Trophoblast cell (in vitro differentiated cells and primary cell): ENCODE measurements at regions not wholly inside any gene's neighbourhood (a gene's known extent, or its start where the extent isn't known, plus 50 kb on each side); places are given as distances from the start of the nearest gene placed in this dataset.

Experiments used
- DNase-seq, 2 donors: peaks; one replicate each; pipeline ENCODE4 v3.0.0-alpha.2; 2016
- H2AFZ ChIP-seq: 2 replicates; pipeline ENCODE4 v1.6.1; 2013; ENCODE audit warnings: low read length, moderate library complexity, mild to moderate bottlenecking; ENCODE audit not compliant: insufficient read depth, poor library complexity
- H2AK5ac ChIP-seq: 2 replicates; pipeline ENCODE4 v1.6.1; 2013; ENCODE audit warnings: mild to moderate bottlenecking, low read length
- H2BK120ac ChIP-seq: 2 replicates; pipeline ENCODE4 v1.6.1; 2013; ENCODE audit warnings: low read length, mild to moderate bottlenecking, moderate library complexity; ENCODE audit not compliant: insufficient read depth, poor library complexity
- H2BK12ac ChIP-seq: 2 replicates; pipeline ENCODE4 v1.6.1; 2013; ENCODE audit warnings: mild to moderate bottlenecking, low read length, moderate library complexity
- H2BK5ac ChIP-seq: 2 replicates; pipeline ENCODE4 v1.6.1; 2013; ENCODE audit warnings: low read length, low read depth, moderate library complexity, mild to moderate bottlenecking; ENCODE audit not compliant: poor library complexity
- H3K14ac ChIP-seq: 2 replicates; pipeline ENCODE4 v1.6.1; 2013; ENCODE audit warnings: mild to moderate bottlenecking, low read length
- H3K18ac ChIP-seq: 2 replicates; pipeline ENCODE4 v1.6.1; 2013; ENCODE audit warnings: mild to moderate bottlenecking, low read length
- H3K23ac ChIP-seq: 2 replicates; pipeline ENCODE4 v1.6.1; 2013; ENCODE audit warnings: low read length
- H3K27ac ChIP-seq: 2 replicates; pipeline ENCODE4 v1.5.1; 2013; ENCODE audit warnings: low read depth, mild to moderate bottlenecking, inconsistent platforms, low read length, moderate library complexity
- H3K27me3 ChIP-seq: 2 replicates; pipeline ENCODE4 v1.6.1; 2013; ENCODE audit warnings: inconsistent platforms, mild to moderate bottlenecking, low read length, moderate library complexity; ENCODE audit not compliant: insufficient read depth
- H3K36me3 ChIP-seq, 2 experiments: 1 replicate in 1 of 2; 2 replicates in 1 of 2; pipeline ENCODE4 v1.6.1; 2013; ENCODE audit warnings: low read length in 2 of 2, mild to moderate bottlenecking in 2 of 2, moderate library complexity in 1 of 2; ENCODE audit not compliant: insufficient read depth in 2 of 2, control insufficient read depth in 1 of 2
- H3K4ac ChIP-seq: 2 replicates; pipeline ENCODE4 v1.6.1; 2013; ENCODE audit warnings: low read depth, mild to moderate bottlenecking, low read length, moderate library complexity
- H3K4me1 ChIP-seq, 2 experiments: 1 replicate in 1 of 2; 2 replicates in 1 of 2; pipeline ENCODE4 v1.6.1; 2013; ENCODE audit warnings: low read length in 2 of 2, mild to moderate bottlenecking in 2 of 2, moderate library complexity in 1 of 2; ENCODE audit not compliant: insufficient read depth in 2 of 2, control insufficient read depth in 1 of 2
- H3K4me2 ChIP-seq: 2 replicates; pipeline ENCODE4 v1.6.1; 2013; ENCODE audit warnings: inconsistent platforms, mild to moderate bottlenecking, low read length, moderate library complexity
- H3K4me3 ChIP-seq: 2 replicates; pipeline ENCODE4 v1.5.1; 2013; ENCODE audit warnings: mild to moderate bottlenecking, low read depth, low read length, inconsistent platforms
- H3K79me1 ChIP-seq: one replicate; pipeline ENCODE4 v1.6.1; 2013; ENCODE audit warnings: low read length
- H3K79me2 ChIP-seq: 2 replicates; pipeline ENCODE4 v1.6.1; 2013; ENCODE audit warnings: low read length, mild to moderate bottlenecking; ENCODE audit not compliant: control insufficient read depth, insufficient read depth, poor library complexity
- H3K9ac ChIP-seq: 2 replicates; pipeline ENCODE4 v1.6.1; 2013; ENCODE audit warnings: mild to moderate bottlenecking, low read length
- H3K9me3 ChIP-seq: 2 replicates; pipeline ENCODE4 v1.6.1; 2013; ENCODE audit warnings: low read depth, mild to moderate bottlenecking, control low read depth, inconsistent platforms, low read length; ENCODE audit not compliant: insufficient read depth
- H4K12ac ChIP-seq: 2 replicates; pipeline ENCODE4 v1.6.1; 2013; ENCODE audit warnings: low read depth, mild to moderate bottlenecking, low read length, moderate library complexity
- H4K8ac ChIP-seq: 2 replicates; pipeline ENCODE4 v1.6.1; 2013; ENCODE audit warnings: low read depth, mild to moderate bottlenecking, low read length, moderate library complexity
- H4K91ac ChIP-seq: one replicate; pipeline ENCODE4 v1.6.1; 2013; ENCODE audit warnings: low read depth, mild to moderate bottlenecking, low read length, moderate library complexity
- WGBS: extraction: QIAGEN DNeasy Blood & Tissue Kit; methylation state at CpG from one replicate; pipeline ENCODE4 v1.1.7; 2013; ENCODE audit warnings: missing lambda C conversion rate; ENCODE audit not compliant: insufficient read length, insufficient coverage; ENCODE audit errors: extremely low coverage; 5-methylcytosine and 5-hydroxymethylcytosine counted together

- Histone ChIP-seq H3K9me3 (no peaks in the 10 kb centered on the region), H3K9ac (no peak overlapping the region), H2BK120ac (no peak overlapping the region), H3K27me3 (no peaks in the 10 kb centered on the region), H3K18ac (no peak overlapping the region), H2BK12ac (no peak overlapping the region), H3K36me3 (no peaks in the 10 kb centered on the region), H3K79me1 (no peaks in the 10 kb centered on the region), H3K4ac (no peak overlapping the region), H2AK5ac (no peak overlapping the region), H3K27ac (no peak overlapping the region), H3K4me1 (no peaks in the 10 kb centered on the region), H3K14ac (no peak overlapping the region), H3K4me3 (no peak overlapping the region), H3K79me2 (no peaks in the 10 kb centered on the region), H3K23ac (no peak overlapping the region), H2AFZ (no peak overlapping the region), H3K4me2 (no peak overlapping the region), H2BK5ac (no peak overlapping the region), H4K91ac (no peak overlapping the region), H4K12ac (no peak overlapping the region), H4K8ac (no peak overlapping the region)
- WGBS, result no CpG with 5 or more reads among the region's 1 CpG
- no peak for DNase-seq
Measured at GRCh38 chr3:99218468-99218867, 317.0 kb upstream of the DCBLD2 start.

GRCh38 chr3:99212969-99213368 is 311.5 kb upstream of the DCBLD2 start:
- no peak overlapping the region for H2BK120ac ChIP-seq
- no peak overlapping the region for H4K12ac ChIP-seq
- no peak overlapping the region for H3K27ac ChIP-seq
- no peaks in the 10 kb centered on the region for H3K79me2 ChIP-seq
- no peak overlapping the region for H4K91ac ChIP-seq
- no peak overlapping the region for H2BK5ac ChIP-seq
- no peak overlapping the region for H3K9ac ChIP-seq
- H4K8ac ChIP-seq, result no peak overlapping the region
- DNase-seq, result no peak
- H3K9me3 ChIP-seq, result peaks cover 3% of the 10 kb centered on the region
- no peaks in the 10 kb centered on the region for H3K36me3 ChIP-seq
- no peak overlapping the region for H3K4me3 ChIP-seq
- H3K4me2 ChIP-seq, result no peak overlapping the region
- H3K23ac ChIP-seq, result no peak overlapping the region
- no peaks in the 10 kb centered on the region for H3K79me1 ChIP-seq
- no peaks in the 10 kb centered on the region for H3K4me1 ChIP-seq
- no peak overlapping the region for H3K14ac ChIP-seq
- no peak overlapping the region for H2AFZ ChIP-seq
- no CpG with 5 or more reads among the region's 1 CpG for WGBS
- H3K4ac ChIP-seq, result no peak overlapping the region
- H3K18ac ChIP-seq, result no peak overlapping the region
- H2AK5ac ChIP-seq, result no peak overlapping the region
- no peak overlapping the region for H2BK12ac ChIP-seq
- no peaks in the 10 kb centered on the region for H3K27me3 ChIP-seq

- Histone ChIP-seq H3K14ac (no peak overlapping the region), H3K4me3 (no peak overlapping the region), H3K18ac (no peak overlapping the region), H2BK120ac (no peak overlapping the region), H3K27me3 (no peaks in the 10 kb centered on the region), H3K4me2 (no peak overlapping the region), H3K79me1 (no peaks in the 10 kb centered on the region), H3K9me3 (peaks cover 3% of the 10 kb centered on the region), H3K79me2 (no peaks in the 10 kb centered on the region), H2AFZ (no peak overlapping the region), H2AK5ac (no peak overlapping the region), H4K8ac (no peak overlapping the region), H3K27ac (no peak overlapping the region), H3K36me3 (no peaks in the 10 kb centered on the region), H3K23ac (no peak overlapping the region), H3K4ac (no peak overlapping the region), H4K12ac (no peak overlapping the region), H3K4me1 (no peaks in the 10 kb centered on the region), H4K91ac (no peak overlapping the region), H2BK12ac (no peak overlapping the region), H2BK5ac (no peak overlapping the region), H3K9ac (no peak overlapping the region)
- DNase-seq, result no peak
- WGBS, result no CpG with 5 or more reads among the region's 2 CpGs
Measured at GRCh38 chr3:99211309-99211708, 309.8 kb upstream of the DCBLD2 start.

- WGBS, result no CpG with 5 or more reads among the region's 3 CpGs
- H4K12ac ChIP-seq, result no peak overlapping the region
- H3K18ac ChIP-seq, result no peak overlapping the region
Measured at GRCh38 chr3:99199021-99199420, 297.5 kb upstream of the DCBLD2 start.

More at GRCh38 chr3:99199021-99199420, 297.5 kb upstream of the DCBLD2 start:
- Histone ChIP-seq H3K4me1 (no peaks in the 10 kb centered on the region), H2AK5ac (no peak overlapping the region), H3K4me2 (no peak overlapping the region), H2BK120ac (no peak overlapping the region), H3K27me3 (no peaks in the 10 kb centered on the region), H3K9ac (no peak overlapping the region), H3K9me3 (no peaks in the 10 kb centered on the region), H4K8ac (no peak overlapping the region), H3K4me3 (no peak overlapping the region), H3K23ac (no peak overlapping the region), H3K14ac (no peak overlapping the region), H3K4ac (no peak overlapping the region), H3K79me2 (no peaks in the 10 kb centered on the region), H2BK12ac (no peak overlapping the region), H2BK5ac (no peak overlapping the region), H4K91ac (no peak overlapping the region), H3K27ac (no peak overlapping the region), H3K36me3 (no peaks in the 10 kb centered on the region), H2AFZ (no peak overlapping the region), H3K79me1 (no peaks in the 10 kb centered on the region)
- DNase-seq, result no peak
